NCI-H510A treated with DMSO at 0.1 percent for 48 hours (cell line): ENCODE measurements at regions not wholly inside any gene's neighbourhood (a gene's known extent, or its start where the extent isn't known, plus 50 kb on each side); places are given as distances from the start of the nearest gene placed in this dataset.
"Not testable (repeated sequence)": the region's sequence is repeated elsewhere in the genome, so short reads cannot be mapped to it uniquely, and the experiment has no call there.

ENCODE experiments used
- DNase-seq: peaks from one replicate; lab custom pipeline; 2025; lab: John Stamatoyannopoulos, UW

DNA sequence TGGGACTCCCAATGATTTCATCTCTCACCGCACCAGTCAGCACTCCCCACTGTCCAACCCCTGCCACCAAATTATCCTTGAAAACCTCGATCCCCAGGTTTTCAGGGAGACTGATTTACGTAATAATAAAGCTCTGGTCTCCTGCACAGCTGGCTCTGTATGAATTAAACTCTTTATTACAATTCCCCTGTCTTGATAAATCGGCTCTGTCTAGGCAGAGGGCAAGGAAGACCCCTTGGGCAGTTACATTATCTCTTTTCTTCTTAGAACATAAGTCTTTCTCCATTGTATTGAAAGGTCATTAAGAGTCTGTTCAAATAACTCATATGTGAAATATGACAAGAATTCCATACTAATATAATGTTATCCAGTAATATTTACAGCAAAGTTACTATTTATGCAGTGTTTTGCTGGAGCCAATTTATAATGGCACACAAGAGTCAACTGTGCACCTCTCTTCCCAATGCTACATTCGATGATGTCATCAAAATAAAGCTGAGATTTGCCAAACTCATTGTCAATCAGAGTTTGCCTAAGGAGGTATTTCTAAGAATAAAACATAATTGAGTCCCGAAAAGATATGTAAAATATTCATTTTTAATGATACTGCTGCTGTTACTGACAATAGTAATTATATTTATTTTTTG lies 1297.2 kb upstream of the LRRTM3 start:
- DNase-seq, result no peak

DNA sequence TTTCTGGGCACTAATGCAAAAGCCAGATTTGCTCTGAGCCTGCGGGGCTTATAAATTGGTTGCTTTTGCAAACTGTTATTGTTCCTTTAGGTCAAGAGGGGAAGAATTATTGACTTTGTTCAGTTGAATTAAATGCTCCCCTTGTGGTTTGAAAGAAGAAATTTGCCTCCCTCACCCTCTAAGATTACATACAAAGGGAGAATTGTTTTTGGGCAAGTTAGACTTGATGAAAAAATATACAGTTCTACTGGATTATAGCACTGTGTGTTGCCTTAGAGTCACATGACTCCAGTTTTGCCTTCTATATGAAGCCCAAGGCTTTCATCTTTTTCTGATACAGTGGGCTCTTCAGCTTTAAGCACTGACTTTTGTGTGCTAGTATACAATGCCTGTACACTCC lies 1265.8 kb upstream of the LRRTM3 start:
- DNase-seq, result no peak

DNA sequence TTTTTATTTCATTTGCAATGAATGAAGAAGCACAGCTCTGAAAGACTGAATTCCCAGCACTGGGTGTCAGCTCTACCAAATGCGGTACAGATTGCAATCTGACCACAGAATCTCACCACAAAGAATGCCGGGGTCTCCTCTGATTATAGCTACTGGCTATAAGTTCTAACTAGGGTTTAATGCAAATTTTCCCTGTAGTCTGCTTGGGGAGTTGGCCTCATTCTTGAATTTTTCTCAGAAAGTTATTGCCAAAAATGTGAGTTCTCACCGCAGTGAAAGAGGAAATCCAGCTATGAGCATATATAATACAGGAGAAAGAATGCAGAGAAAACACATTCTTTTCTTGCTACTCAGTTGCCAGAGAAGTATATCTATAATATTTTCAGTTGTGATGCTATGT lies 1255.7 kb upstream of the LRRTM3 start:
- DNase-seq, result no peak

DNA sequence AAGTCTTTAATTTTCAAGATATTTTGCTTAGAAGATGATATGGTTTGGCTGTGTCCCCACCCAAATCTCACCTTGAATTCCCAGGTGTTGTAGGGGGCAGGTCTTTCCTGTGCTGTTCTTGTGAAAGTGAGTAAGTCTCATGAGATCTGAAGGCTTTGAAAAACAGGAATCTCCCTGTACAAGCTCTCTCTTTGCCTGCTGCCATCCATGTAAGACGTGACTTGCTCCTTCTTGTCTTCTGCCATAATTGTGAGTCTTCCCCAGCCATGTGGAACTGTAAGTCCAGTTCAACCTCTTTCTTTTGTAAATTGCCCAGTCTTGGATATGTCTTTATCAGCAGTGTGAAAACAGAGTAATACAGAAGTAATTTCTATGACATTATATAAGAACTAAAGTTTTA lies 1255.2 kb upstream of the LRRTM3 start:
- not testable (repeated sequence) for DNase-seq

DNA sequence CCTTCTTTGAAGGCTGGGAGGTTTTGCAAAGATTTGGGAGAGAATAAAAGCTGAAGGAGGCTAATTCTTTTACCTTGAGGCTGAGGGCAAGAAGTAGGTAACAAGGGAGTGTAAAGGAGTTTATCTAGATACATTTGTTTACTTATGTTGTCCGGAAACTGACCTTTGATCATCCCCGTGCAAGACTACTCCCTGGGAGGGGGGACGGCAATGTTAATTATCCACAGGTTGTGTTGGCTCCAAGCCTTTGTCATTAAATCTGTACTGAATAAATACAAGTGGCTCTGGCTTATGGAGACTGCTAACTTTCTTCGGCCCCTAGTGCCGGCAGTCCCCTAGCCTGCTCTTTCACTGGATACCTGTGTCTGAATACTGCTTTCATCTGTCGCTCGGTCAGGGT lies 1250.6 kb upstream of the LRRTM3 start:
- DNase-seq, result no peak

GRCh38 chr10:65684896-65685295 lies 1240.9 kb upstream of the LRRTM3 start:
- DNase-seq, result no peak

DNA sequence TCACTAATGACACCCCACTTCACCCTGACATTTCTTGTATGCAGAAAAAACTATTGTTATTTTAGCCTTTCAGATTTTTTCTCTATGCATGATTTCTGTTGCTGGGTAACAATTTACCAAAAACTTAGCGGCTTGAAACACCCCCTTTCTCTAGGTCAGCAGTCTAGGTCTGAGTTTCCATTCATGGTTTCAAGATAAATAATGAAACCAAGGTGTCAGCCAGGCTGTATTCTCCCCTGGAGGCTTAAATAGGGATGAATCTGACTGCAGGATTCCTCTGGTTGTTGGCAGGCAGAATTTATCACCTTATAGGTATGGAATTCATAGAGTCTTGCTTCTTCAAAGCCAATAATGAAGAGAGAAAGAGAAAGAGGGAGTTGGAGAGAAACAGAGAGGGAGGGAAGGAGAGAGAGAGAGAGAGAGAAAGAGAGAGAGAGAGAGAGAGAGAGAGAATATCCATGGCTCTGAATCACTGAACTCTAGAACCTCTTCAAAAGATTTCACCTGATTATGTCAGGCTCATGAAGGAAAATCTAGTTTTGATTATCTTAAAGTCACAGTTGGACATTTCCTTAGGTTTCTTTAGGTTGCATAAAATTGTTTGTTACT lies 1224.6 kb upstream of the LRRTM3 start:
- DNase-seq, result no peak

DNA sequence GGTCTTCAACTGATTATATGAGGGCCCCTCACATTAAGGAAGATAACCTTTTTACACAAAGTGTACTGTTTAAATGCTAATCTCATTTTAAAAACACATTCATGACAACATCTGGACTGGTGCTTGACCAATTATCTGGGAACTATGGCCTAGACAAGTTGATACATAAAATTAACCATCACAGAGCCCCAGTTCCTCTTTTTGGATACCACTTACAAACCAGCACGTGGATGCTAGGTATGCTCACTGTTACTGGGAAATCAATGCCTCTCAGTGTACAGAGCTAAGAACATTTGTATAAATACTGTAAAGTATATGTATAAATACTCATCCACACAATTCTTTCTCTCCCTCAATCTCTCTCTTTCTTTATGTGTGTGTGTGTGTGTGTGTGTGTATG lies 1217.8 kb upstream of the LRRTM3 start:
- DNase-seq, result no peak

DNA sequence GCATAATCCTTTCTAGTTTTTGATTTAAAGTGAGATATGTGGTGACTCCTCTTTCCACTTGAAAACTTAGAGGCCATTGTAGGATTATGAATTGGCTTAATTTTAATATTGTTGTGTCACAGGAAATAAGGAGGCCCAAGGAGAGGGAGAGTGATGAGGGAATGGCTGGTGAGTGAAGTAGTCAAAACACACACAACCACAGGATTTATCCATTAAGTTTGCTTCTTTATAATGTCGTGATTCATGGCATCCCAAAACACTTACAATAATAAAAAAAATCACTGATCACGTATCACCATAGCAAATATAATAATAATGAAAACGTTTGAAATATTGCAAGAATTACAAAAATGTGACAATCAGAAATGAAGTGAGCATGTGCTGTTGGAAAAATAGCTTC lies 1215.5 kb upstream of the LRRTM3 start:
- DNase-seq, result no peak

DNA sequence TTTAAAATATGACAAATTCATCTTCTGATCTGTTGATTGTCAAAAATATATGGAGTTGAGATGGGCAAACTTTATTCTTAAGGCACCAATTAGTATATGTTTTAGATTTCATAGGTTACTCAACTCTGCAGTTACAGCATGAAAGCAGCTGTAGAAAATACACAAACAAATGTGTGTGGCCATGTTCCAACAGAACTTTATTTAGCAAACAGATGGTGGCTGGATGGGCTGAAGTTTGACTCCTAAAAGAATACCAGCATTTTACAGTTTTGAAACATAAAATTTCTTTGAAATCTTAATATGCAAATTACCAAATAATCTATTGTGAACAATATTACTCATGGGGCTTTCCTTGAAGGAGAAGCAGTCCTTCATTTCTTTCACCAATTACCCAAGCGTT lies 1206.0 kb upstream of the LRRTM3 start:
- no peak for DNase-seq

DNA sequence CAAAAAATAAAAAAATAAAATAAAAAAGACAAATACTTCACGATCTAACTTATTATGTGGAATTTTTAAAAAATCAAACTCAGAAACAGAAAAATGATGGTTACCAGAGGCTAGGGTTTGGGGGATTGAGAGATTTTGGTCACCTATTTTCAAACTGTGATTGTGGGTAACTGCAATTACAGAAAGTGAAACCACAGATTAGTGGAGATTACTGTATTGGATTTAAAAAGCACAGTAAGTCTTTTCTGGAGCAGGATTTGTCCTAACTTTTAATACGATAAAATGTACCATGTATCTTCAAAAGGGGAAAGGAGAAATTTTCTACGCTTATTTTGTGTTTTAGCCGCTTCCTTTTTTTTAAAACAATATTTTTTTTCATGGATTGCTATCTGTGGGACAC lies 1204.9 kb upstream of the LRRTM3 start:
- no peak for DNase-seq

DNA sequence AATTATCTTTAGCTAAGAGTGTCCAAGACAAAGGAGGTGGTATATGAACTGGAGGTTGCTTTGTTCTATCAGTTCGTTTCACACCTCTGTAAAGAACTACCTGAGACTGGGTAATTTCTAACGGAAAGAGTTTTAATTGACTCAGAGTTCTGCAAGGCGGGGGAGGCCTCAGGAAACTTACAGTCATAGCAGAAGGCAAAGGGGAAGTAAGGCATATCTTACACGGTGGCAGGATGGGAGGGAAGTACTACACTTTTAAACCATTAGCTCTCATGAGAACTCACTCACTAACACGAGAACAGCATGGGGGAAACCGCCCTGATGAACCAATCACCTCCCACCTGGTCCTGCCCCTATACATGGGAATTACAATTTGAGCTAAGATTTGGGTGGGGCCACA lies 1202.3 kb upstream of the LRRTM3 start:
- DNase-seq, result no peak

- no peak for DNase-seq
Measured at GRCh38 chr10:65735382-65735781, 1190.5 kb upstream of the LRRTM3 start.

DNA sequence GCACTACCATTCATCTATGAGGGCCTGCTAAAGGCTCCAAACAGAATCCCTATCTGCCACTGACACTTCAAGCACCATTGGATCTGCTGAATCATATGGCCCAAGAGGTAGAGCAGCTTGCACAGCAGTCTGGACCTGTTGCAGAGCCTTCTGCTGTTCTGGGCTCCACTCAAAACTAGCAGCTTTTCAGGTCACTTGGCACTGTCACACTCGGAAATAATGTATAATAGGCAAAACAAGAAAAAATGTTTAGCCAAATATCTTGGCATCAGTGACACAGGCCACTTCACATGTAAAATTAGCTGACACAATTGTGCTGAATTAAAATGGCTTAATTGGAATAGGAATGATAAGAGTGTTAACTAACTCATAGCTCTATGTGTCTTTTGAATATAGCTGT lies 1182.9 kb upstream of the LRRTM3 start:
- DNase-seq, result no peak

DNA sequence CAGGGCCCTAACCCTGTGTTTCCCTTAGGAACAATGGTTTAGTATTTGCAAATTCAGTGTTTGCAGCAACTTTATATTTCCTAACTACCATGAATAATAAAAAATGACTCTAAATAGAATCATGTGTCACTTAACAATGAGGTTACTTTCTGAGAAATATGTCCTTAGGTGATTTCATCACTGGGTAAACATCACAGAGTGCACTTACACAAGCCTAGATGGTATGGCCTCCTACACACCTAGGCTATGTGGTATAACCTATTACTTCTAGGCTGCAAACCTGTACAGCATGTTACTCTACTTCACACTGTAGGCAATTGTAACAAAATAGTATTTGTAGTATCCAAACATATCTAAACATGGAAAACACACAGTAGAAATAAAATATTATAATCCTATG lies 1174.6 kb upstream of the LRRTM3 start:
- DNase-seq, result peak; percentile 6

- no peak for DNase-seq
Measured at GRCh38 chr10:65751896-65752295, 1173.9 kb upstream of the LRRTM3 start.

GRCh38 chr10:65753532-65753931 lies 1172.3 kb upstream of the LRRTM3 start:
- no peak for DNase-seq

- no peak for DNase-seq
Measured at GRCh38 chr10:65754112-65754511, 1171.7 kb upstream of the LRRTM3 start.

DNA sequence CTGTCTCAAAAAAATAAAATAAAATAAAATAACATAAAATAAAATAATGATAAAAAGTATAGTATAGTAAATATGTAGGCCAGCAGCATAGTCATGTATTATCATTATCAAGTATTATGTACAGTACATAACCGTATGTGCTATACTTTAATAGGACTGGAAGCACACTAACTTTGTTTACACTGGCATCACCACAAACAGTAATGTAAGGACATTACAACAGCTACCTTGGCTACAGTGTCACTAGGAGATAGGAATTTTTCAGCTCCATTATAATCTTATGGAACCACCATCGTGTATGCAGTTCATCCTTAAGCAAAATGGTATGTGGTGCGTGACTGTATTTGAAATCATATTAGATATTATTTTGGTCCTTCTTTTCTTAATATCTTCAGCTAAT lies 1163.5 kb upstream of the LRRTM3 start:
- DNase-seq, result no peak

DNA sequence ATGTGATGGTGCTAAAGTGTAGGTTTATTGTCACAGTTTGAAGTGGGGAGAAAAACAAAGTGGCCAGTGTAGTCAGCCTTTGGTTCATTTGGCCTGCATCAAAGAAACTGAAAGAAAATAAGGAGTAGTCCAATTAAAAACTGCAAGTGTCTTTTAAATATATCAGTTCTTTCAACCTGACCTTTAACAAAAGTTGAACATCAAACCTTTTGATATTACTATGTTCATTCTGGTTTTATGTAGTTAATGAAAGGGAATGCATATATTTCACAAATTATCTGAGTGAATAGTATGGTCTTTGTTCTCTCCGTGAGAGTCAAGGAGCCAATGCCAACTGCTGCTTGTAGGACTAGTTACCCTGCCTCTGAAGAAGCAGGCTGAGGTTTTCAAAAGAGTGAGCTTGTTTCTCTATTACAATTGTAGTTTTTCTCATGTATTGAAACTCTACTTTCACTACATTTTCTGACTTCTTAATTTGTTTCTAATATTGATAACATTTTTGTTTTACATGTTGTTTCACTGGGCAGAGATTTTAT lies 1160.8 kb upstream of the LRRTM3 start:
- DNase-seq, result no peak

- no peak for DNase-seq
Measured at GRCh38 chr10:65769828-65770227, 1156.0 kb upstream of the LRRTM3 start.

- DNase-seq, result no peak
Measured at GRCh38 chr10:65778753-65779152, 1147.1 kb upstream of the LRRTM3 start.

DNA sequence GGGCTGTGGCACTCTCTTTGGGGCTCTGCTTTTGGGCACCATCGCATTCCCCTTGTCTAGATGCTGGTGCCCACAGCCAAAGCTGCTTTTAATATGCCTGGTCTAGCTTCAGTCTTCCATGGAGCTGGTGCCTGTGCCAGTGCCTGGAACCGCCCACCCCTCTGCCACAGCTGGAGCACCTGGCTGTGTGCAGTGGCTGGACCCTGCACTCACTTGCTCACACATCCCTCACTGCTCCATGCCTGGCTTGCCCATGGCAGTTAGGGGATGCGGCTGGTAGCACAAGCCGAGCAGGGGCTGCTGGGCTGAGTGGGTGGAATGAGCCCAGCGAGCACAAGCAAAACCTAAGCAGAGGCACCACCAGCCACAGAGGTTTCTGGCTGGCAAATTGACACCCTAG lies 1145.9 kb upstream of the LRRTM3 start:
- no peak for DNase-seq

GRCh38 chr10:65786279-65786678 lies 1139.6 kb upstream of the LRRTM3 start:
- DNase-seq, result no peak
